ENCODE measurements at regions not wholly inside any gene's neighbourhood (a gene's known extent, or its start where the extent isn't known, plus 50 kb on each side); places are given as distances from the start of the nearest gene placed in this dataset.

DNA sequence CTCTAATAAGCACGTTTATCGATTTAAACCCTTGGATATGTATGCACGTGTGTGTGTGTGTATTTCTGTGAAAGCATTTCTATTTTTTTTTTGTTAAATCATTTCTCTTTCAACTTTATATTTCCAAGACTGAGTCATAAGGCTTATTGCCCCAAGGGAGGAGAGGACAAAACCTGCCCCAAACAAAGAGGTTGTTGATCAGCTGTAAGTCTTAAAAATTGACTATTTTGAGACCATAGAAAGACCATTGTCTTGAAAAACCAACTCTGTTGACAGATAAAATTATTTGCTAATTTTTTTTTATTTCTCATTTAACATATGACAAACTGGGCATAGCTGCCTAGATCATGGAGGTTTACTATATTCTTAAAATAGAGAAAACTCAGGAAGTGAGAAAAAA, 222.4 kb downstream of the FMR1NB start:
- WGBS, 2 donors = 69 to 92% methylated on average over 3 of the region's 3 CpGs
- no peak overlapping the region for H3K27ac ChIP-seq
- H3K4me1 ChIP-seq = no peaks in the 10 kb centered on the region
- ATAC-seq (ENCODE audit: low FRiP score in 2 of 2) (no peak), DNase-seq (no peak)
- H3K4me3 ChIP-seq = no peak overlapping the region
- no peak for TF ChIP-seq POLR2A (IDR thresholded peaks at IDR 0.05)
- TF ChIP-seq EP300 (IDR thresholded peaks at IDR 0.05) = no peak
- TF ChIP-seq, protein P1, sequence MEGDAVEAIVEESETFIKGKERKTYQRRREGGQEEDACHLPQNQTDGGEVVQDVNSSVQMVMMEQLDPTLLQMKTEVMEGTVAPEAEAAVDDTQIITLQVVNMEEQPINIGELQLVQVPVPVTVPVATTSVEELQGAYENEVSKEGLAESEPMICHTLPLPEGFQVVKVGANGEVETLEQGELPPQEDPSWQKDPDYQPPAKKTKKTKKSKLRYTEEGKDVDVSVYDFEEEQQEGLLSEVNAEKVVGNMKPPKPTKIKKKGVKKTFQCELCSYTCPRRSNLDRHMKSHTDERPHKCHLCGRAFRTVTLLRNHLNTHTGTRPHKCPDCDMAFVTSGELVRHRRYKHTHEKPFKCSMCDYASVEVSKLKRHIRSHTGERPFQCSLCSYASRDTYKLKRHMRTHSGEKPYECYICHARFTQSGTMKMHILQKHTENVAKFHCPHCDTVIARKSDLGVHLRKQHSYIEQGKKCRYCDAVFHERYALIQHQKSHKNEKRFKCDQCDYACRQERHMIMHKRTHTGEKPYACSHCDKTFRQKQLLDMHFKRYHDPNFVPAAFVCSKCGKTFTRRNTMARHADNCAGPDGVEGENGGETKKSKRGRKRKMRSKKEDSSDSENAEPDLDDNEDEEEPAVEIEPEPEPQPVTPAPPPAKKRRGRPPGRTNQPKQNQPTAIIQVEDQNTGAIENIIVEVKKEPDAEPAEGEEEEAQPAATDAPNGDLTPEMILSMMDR (IDR thresholded peaks at IDR 0.05) = no peak
- TF ChIP-seq POLR2AphosphoS5 (IDR thresholded peaks at IDR 0.05) = no peak
- no peaks in the 10 kb centered on the region for H3K36me3 ChIP-seq
- no peaks in the 10 kb centered on the region for H3K9me3 ChIP-seq
- no peaks in the 10 kb centered on the region for H3K27me3 ChIP-seq

DNA sequence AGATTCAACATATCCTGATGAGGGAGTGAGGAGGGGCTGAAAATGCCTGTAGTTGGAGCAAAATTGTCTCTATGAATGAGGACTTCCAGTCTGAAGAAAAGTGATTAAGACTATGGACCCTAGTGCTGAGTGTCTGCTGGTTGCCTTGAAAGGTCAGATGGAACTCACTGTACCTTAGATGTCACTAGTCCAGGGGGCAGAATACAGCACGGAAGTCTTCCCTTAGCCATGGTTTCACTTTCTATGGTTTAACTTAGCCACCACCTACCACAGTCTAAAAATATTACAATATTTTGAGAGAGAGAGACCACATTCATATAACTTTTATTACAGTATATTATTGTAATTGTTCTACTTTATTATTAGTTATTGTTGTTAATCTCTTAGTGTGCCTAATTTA, 223.1 kb downstream of the FMR1NB start:
- Histone ChIP-seq H3K4me3 (no peak overlapping the region), H3K27ac (no peak overlapping the region), H3K4me1 (no peaks in the 10 kb centered on the region), H3K9me3 (no peaks in the 10 kb centered on the region), H3K36me3 (no peaks in the 10 kb centered on the region), H3K27me3 (no peaks in the 10 kb centered on the region)
- TF ChIP-seq POLR2AphosphoS5 (IDR thresholded peaks at IDR 0.05) = no peak
- no peak for TF ChIP-seq EP300 (IDR thresholded peaks at IDR 0.05)
- TF ChIP-seq, protein P1 (IDR thresholded peaks at IDR 0.05) = no peak
- TF ChIP-seq POLR2A (IDR thresholded peaks at IDR 0.05) = no peak
- DNase-seq (no peak), ATAC-seq (ENCODE audit: low FRiP score in 2 of 2) (no peak)
- WGBS, 2 donors = 52 to 78% methylated on average over 1 of the region's 1 CpG

DNA sequence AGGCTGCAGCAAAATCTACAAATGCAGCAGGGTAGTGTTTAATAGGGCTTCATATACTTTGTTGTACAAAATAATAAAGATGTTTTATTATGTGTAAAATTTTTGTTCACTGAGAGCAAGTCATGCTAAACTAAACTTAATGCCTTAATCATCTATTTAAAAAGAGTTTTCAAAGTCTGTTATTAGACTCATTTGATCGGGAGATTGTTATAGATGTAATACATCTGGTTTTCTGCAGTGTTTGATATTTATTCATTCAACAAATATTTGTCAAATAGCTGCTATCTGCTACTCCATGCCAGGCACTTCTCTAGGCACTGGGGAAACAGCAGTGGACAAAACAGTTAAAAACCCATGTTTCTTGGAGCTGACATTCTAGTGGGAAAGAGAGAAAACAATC, 233.6 kb downstream of the FMR1NB start:
- TF ChIP-seq, protein P1 (IDR thresholded peaks at IDR 0.05) = no peak
- TF ChIP-seq POLR2AphosphoS5 (IDR thresholded peaks at IDR 0.05) (no peak), POLR2A (IDR thresholded peaks at IDR 0.05) (no peak), EP300 (IDR thresholded peaks at IDR 0.05) (no peak)
- H3K9me3 ChIP-seq = no peaks in the 10 kb centered on the region
- 67 to 77% methylated on average over 1 of the region's 1 CpG for WGBS, 2 donors
- no peaks in the 10 kb centered on the region for H3K4me1 ChIP-seq
- no peaks in the 10 kb centered on the region for H3K27me3 ChIP-seq
- H3K27ac ChIP-seq = no peak overlapping the region
- ATAC-seq (ENCODE audit: low FRiP score in 2 of 2) = no peak
- no peaks in the 10 kb centered on the region for H3K36me3 ChIP-seq
- DNase-seq = no peak
- H3K4me3 ChIP-seq = no peak overlapping the region

DNA sequence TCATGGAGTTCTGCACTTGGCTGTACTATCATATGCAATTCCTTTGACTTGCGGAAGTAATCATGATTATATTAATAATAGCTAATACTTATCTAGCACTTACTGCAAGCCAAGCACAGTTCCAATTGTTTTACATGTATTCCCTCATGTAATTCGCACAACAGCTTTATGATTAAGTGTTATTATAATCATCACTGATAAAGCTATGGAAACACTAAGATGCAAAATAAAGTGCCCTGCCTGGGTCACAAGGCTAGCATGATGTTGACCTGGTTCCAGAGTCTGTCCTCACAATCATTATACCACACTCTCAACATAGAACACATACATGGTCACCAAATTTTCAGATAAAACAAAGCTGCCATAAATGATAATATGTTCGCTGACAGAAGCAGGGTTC, 234.6 kb downstream of the FMR1NB start:
- Histone ChIP-seq H3K4me3 (no peak overlapping the region), H3K9me3 (no peaks in the 10 kb centered on the region), H3K4me1 (no peaks in the 10 kb centered on the region), H3K27ac (no peak overlapping the region), H3K27me3 (no peaks in the 10 kb centered on the region), H3K36me3 (no peaks in the 10 kb centered on the region)
- ATAC-seq (ENCODE audit: low FRiP score in 2 of 2) (no peak), DNase-seq (no peak)
- TF ChIP-seq POLR2AphosphoS5 (IDR thresholded peaks at IDR 0.05) = no peak
- TF ChIP-seq, protein P1 (IDR thresholded peaks at IDR 0.05) = no peak
- no peak for TF ChIP-seq EP300 (IDR thresholded peaks at IDR 0.05)
- TF ChIP-seq POLR2A (IDR thresholded peaks at IDR 0.05) = no peak
- WGBS, 2 donors = 79 to 96% methylated on average over 3 of the region's 3 CpGs

DNA sequence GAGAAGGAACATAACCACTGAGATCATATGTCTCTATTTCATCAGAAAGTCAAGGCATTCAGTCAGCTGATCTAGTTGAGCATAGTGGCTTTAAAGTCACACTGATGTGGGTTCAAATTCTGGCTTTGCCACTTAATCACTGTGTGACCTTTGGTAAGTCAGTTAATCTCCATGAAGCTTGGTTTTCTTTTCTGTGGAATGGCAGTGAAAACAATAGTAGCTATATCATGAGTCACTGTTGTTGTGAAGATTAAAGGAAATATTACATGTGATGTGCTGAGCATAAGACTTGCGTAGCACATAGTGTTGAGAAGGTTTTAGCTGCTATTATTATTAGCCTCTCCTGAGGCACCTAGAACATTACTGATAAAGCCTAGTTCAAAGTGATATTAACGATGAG, 242.2 kb downstream of the FMR1NB start:
- 74 to 95% methylated on average over 2 of the region's 2 CpGs for WGBS, 2 donors
- Histone ChIP-seq H3K9me3 (peaks cover 0 to 4% (median 0%) of the 10 kb centered on the region in 4 donors), H3K27me3 (no peaks in the 10 kb centered on the region), H3K4me3 (no peak overlapping the region), H3K27ac (no peak overlapping the region), H3K4me1 (no peaks in the 10 kb centered on the region), H3K36me3 (no peaks in the 10 kb centered on the region)
- ATAC-seq (ENCODE audit: low FRiP score in 2 of 2) = no peak
- TF ChIP-seq POLR2A (IDR thresholded peaks at IDR 0.05) (no peak), POLR2AphosphoS5 (IDR thresholded peaks at IDR 0.05) (no peak), EP300 (IDR thresholded peaks at IDR 0.05) (no peak)
- TF ChIP-seq, protein P1 (IDR thresholded peaks at IDR 0.05) = no peak
- DNase-seq = no peak
